Daoy (cell line): ENCODE measurements at regions not wholly inside any gene's neighbourhood (a gene's known extent, or its start where the extent isn't known, plus 50 kb on each side); places are given as distances from the start of the nearest gene placed in this dataset.
"Not testable (repeated sequence)": the region's sequence is repeated elsewhere in the genome, so short reads cannot be mapped to it uniquely, and the experiment has no call there.

Experiments
- DNase-seq: peaks from one replicate; pipeline ENCODE4 v3.0.0-alpha.2; 2015; ENCODE audit warnings: low read depth

DNA sequence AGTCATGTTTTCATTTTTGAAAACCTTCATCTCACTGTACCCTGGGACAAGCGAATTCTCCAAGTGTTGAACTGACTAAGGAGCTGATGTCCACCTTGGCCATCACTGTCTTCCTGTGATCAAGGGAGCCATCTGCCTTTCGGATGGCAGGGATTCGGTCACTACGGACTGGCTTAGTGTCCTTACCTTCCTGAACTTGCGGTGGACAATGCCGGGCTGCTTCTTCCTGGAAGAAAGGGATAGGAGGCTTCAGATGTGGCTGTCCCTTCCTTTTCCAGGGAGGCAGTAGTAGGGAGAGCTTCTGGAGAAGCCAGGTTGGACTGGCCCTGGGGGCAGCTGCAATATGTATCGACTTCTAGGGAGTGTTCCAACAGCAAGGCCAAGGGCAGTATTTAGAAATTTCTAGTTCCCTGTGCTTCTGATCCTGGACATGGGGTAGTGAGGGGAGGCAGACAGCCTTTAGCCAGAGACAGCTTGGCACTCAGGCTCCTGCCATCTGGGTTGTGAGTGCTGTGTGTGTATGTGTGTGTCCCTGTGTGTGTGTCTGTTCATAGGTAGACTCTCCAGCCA lies 114.6 kb downstream of the IER5 start:
- DNase-seq = no peak

DNA sequence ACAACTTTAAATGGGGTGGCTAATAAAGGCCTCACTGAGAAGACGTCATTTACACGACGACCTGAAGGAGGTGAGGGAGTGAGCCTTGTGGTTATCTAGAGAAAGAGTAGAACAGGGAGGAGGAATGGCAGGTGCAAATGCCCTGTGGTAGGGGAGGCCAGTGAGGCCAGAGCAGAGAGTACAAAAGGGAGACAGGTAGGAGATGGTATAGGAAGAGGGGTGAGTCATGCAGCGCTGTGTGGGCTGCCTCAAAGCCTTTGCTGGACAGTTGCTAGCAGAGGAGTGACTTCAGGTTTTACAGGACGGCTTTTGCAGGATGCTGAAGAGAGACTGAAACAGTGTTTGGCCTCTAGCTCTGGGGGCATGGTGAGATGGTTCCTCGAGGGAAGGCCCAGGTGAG lies 116.0 kb downstream of the IER5 start:
- DNase-seq = no peak

DNA sequence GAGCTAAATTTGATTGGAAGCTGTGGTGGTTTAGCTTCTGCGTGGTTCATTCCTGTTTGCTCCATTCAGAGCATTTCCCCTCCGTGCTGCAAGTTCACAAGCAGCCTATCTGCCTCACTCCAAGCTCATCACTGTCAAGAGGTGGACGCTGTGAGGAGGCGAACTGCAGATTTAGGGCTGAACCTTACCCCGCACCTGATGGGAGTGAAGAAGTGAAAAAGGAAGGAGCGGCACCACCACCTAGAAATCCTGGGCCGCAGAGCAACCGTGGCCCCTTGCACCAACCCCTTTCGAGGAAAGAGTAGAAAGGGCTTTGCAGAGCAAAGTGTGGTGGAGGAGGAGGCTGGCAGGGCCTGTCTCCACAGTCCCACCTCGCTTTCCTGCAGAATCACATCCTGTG lies 117.4 kb downstream of the IER5 start:
- DNase-seq = no peak

DNA sequence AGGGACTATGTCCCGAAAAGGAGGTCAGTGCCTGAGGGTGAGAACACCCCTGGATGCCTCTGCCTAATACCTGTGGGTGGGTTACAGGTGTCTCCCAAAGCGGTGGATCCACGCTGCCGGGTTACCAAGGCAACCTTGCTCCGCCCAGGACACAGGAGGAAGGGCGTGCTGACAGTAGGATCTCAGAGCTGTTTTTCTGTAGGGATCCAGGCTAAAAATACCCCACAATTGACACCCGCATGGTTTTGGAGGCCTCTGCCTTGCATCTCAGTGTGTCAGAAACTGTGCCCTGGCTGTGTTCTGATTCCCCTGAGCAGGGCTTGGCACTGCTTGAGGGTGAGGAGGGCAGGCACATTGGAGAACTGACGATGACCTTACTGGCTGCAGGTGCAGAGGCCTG lies 118.0 kb downstream of the IER5 start:
- DNase-seq = no peak

DNA sequence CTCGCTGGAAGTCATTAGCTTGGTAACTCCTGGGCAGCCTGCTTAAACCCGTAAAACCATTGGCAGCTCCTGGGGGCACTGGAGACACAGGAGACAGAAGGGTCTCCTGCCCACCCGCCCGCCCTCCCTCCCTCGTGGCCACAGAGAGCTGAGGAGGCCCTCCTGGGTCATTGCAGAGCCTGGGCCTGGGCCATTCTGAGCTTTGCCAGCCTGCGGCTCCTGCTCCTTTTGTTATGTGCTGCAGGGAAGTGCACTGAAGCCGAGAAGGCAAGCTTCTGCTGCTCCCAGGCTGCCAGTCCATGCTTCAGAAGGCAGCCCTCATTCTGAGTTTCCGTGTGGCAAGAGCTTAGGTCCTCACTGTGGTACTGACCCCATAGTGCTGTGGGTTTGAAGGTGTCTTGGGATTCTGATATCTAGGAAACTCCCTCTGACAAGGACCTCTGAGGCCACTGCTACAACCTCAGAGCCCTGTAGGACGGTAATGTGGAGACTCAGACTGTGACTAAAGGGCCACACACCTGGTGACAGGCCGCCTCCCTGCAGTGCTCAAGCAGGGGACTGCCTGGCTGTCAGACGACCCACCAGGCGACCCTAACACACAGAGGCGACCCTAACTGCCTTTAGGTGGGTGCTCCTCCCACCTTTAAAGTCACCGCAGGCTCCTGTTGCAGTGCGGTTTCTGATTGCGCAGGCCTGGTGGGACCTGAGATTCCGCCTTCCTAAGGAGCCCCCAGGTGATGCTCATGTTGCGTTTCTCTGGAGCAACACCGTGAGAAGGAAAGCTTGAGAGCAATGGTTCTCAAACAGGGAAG lies 118.7 kb downstream of the IER5 start:
- no peak for DNase-seq

DNA sequence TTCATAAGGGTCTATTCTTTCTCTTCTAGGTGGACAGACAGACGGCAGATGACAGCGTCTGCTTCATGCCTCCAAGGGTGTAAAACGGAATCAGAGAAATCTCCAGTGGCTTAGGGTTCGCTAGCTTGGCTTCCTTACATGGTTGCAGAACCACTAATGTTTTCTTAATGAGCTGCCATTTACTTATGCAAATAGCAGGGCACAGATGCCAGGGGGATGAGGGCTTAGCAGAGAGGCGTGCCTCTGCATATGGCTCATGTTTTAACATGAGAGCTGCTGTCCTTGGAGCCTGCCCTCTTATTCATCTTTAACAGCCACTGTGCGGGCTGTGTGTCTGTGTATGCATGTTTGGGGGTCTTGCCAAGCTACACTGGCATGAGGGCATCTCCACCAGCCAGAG lies 119.6 kb downstream of the IER5 start:
- no peak for DNase-seq

DNA sequence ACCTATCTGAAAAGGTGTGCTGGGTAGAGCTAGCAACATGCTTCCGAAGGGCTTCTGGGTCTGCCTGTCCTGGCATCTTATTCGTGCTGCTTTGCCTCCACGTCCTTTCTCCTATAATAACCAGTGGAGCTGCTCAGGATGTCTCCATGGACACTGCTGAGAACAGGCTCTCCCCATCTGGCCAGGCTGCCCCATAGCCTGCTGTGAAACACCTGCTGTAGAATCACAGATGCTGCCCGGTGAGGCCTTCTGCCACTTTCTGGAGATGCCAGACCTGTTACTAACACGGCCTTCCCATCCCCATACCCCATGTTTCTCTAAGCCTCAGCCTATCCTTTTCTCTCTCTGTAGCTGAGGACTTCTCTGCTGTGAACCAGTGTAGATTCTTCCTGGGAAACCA lies 120.5 kb downstream of the IER5 start:
- DNase-seq = no peak

DNA sequence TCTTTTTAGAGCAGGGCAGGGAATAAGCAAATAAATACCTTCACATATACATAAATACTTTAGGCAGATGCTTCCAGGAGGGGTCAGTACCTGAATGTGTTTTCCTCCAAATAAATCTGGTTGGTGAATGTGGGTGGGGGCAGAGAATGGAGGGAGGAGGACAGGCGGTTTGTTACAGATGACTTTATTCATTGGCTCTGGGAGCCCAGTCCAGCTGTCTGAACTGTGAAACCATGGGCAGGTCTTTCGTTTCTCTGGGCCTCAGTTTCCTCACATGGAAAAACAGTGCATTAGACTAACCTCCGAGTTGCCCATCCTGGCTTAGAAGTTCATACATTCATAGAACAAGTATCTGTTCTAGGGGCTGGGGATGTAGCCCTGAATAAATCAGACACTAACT lies 124.6 kb downstream of the IER5 start:
- DNase-seq = no peak

DNA sequence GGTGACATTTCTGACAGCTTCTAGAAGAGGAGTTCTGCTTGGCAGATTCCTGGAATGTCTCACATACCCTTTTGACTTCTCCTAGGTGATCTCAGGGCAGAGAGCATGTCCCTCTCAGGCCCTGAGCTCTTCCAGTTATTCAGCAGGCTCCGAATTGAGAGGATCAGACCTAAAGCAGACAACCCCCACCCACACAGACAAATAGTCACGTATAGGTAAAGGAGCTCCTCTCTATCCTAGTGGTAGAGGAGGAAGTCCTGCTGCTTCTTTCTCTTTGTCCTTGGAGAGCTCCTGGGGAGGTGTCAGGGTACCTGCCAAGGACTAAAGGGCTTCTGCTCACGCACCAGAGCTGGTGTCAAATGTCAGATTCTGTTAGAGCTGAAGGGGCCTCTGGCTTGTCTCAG lies 128.1 kb downstream of the IER5 start:
- no peak for DNase-seq

DNA sequence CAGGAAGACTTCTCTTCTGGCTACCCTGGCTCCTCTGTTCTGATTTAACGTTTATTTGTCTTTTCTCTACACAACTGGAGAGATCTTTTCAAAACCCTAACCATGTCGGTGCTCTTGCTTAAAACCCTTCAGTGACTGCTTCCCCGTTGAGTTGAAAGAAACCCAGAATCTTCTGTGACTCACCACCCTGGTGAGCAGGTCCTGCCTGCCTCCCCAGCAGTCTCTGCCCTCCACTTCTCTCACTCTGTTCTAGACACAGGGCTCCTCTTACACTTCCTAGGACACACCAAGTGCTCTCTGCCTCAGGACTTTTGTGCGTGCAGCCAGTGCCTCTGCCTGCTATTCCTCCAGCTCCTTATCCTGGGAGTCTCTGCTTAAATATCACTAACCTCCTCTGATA lies 131.4 kb downstream of the IER5 start:
- no peak for DNase-seq

DNA sequence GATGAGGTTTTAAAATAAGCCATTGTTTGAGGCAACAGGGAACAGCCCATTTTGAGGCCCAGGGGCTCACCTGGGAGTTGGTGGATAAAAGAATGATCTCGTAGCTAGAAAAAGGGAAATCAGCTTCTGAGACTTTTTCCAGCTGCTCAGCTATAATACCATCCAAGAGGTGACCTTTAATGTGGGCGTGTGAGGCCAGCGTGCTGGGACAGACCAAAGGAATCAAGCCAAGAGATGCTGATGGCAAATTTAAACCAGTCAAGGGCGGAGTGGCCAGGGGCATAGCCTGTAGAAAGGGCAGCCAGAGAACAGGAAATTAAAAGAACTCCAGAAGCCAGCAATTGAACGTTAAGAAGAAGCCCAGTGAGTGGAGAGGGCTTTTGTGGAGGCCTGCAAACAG lies 132.6 kb downstream of the IER5 start:
- DNase-seq = no peak

DNA sequence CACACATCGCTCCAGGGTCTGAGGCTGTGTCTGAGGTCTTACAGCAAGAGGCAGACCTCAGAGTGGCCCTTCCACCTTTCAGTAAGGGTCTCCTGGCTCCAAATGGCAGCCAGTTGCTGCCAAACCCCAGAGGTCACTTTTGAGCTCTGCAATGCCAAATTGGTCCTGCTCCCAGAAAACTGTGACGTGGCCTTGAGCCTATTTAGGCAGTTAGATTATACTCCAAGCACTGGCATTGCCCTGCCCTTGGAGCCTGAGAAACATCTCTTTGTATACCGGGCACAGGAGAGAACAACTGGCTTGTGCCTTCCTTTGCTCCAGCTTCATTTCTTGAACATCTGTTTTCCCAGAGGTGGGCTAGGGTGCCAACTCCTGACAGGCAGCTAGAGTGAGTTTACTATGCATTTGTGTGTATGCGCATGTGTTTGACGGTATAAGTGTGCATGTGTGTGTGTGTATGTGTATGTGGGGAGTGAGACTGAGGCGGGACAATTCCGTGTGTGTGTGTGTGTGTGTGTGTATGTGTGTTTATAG lies 134.5 kb downstream of the IER5 start:
- DNase-seq = no peak

DNA sequence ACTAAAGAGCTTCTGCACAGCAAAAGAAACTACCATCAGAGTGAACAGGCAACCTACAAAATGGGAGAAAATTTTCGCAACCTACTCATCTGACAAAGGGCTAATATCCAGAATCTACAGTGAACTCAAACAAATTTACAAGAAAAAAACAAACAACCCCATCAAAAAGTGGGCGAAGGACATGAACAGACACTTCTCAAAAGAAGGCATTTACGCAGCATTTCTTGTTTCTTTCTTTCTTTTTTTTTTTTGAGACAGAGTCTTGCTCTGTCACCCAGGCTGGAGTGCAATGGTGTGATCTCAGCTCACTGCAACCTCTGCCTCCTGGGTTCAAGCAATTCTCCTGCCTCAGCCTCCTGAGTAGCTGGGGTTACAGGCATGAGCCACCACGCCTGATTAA lies 138.2 kb downstream of the IER5 start:
- DNase-seq = not testable (repeated sequence)

DNA sequence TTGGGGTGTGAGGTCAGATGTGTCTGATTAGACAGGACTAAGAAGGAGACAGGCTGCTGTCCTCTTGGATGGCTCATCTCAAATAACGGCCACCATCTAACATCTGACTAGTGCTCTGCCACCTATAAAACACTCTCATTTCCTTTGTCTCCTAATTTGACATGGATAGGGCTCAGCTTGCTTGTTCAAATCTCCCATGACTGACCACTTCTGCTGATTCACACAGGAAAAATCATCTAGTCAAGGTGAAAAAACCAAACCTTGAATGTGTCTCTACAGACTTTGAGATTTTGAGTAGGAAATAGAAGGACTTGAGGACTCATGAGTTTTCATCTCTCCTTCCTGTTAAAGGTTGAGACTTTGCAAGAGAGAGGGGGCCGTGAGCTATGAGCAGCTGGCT lies 150.6 kb downstream of the IER5 start:
- DNase-seq = no peak

DNA sequence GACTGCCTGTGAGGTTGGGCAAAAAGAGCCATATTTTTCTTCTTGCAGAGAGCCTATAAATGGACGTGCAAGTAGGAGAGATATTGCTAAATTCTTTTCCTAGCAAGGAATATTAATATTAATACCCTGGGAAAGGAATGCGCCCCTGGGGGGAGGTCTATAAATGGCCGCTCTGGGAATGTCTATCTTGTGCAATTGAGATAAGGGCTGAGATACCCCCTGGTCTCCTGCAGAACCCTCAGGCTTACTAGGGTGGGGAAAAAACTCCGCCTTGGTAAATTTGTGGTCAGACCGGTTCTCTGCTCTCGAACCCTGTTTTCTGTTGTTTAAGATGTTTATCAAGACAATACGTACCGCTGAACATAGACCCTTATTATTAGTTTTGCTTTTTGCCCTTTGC lies 157.8 kb downstream of the IER5 start:
- DNase-seq = not testable (repeated sequence)

DNA sequence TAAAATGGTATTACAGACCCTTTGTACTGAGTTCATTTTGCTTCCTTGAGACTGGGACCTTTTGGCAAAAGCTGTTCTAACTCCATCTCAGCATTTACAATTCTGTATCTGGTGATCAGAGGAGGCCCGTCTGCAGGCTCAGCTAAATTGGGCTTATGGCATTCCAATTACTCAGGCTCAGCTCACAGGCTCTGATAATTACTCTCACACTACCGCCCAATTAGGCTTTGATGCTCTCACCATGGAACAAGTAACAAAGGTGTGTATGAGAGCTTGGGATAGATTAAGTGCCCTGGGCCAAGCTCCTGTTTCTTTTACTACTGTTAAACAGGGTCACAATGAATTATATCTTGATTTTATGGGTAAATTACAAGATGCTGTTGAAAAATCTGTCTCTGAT lies 159.9 kb downstream of the IER5 start:
- not testable (repeated sequence) for DNase-seq

DNA sequence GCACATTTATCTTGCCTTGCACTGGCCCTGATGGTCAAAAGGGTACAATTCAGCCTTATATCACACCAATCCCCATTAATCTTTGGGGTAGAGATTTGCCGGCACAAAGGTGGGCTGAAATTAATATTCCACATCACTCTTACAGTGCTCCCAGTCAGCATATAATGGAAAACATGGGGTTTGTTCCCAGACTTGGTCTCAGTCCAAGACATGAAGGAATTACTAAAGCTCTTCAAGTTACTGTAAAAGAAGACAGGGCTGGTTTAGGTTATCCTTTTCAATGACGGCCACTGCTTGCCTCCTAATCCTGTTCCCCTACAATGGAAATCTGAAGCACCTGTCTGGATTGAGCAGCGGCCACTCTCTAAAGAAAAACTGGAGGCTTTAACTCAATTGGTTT lies 160.7 kb downstream of the IER5 start:
- no peak for DNase-seq

DNA sequence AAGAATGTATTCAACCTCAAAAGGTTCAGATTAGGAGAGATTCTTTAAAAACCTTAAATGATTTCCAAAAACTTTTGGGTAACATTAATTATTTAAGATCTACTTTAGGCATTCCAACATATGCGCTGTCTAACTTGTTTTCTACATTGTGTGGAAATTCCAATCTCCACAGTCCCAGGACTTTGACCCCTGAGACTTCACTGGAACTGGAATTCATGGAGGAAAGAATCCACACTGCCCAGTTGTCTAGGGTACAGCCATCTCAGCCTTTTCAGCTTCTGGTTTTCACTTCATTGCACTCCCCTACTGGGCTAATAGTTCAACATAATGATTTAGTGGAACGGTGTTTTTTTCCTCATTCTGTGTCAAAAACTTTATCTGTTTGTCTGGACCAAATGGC lies 161.5 kb downstream of the IER5 start:
- DNase-seq = no peak

DNA sequence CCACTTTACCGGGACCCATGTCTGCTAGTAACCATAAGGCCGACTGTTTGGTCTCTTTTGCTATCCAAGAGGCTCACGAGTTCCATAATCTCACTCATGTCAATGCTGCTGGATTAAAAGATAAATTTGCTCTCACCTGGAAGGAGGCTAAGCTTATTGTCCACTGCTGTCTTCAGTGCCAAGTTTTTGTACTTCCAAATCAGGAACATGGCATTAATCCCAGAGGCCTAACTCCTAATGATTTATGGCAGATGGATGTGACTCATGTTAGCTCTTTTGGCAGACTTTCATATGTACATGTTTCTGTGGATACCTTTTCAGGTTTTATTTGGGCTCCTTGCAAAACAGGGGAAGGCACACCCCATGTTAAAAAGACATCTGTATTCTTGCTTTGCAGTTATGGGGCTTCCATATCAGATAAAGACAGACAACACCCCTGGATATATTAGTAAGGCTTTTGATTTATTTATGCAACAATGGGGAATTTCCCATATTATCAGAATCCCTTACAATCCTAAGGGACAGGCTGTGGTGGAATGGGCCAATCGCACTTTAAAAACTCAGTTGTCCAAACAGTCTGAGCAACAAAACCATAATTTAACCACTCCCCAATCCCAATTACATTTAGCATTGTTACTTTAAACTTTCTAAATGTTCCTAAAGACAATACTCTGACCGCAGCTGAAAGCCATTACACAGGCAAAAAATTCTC lies 162.7 kb downstream of the IER5 start:
- DNase-seq = peak; percentile 68

DNA sequence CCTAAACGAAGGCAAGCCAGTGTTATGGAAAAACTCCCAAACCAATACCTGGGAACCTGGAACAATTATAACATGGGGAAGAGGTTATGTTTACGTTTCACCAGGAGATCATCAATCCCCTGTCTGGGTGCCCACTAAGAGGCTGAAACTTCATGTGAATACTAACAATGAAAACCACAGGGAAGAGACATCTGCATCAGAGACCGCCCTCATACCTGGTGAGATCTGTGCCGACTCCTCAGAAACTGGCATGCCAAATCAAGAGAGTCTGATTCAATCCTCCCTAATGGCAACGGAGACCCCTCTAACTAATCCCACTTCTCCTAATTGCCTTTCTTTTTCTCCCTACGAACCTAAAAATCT lies 163.2 kb downstream of the IER5 start:
- peak; percentile 15 for DNase-seq

DNA sequence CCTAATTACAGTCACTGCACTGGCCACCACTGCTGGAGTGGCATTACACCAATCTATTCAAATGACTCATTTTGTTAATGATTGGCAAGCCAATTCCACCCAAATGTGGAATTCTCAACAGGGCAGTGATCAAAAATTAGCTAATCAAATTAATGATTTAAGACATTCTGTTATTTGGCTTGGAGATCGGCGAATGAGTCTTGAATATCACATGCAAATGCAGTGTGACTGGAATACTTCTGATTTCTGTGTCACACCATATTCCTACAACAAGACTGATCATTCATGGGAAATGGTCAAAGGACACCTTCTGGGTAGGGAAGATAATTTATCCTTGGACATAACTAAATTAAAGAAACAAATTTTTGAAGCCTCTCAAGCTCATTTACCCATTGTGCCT lies 165.1 kb downstream of the IER5 start:
- DNase-seq = not testable (repeated sequence)

DNA sequence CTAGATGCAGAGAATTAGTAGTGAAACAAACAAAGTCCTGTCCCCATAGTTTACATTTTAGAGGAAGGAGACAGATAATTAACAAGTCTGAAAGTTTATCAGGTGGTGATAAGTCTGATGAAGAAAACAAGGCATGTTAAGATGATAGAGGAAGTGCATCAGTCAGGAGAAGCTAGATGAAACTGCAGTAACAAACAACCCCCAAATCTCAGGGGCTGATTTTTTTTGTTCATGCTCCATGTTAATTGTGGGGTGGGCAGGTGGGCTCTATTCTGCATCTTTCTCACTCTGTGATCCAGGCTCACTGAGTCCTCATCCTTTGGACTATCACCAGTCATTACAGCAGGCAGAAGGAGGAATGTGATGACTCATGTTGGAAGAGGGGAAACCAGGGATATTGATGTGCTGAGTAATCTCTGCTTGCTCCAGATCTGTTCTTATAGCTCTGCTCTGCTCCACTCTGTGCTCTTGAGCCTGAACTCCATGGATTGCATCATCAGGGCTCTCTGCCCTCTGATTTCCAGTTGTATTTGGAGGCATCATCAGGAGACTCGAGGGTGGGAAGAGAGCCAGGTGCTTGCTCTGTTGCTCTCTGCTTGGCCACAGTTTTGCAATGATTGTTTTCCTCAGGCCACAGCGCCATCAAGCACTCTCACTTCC lies 166.9 kb downstream of the IER5 start:
- peak; percentile 75 for DNase-seq
